OCI-LY1 (cell line): ENCODE measurements at regions not wholly inside any gene's neighbourhood (a gene's known extent, or its start where the extent isn't known, plus 50 kb on each side); places are given as distances from the start of the nearest gene placed in this dataset.
A peak's percentile ranks its signal among the peaks of the same experiment; 100 is the strongest.

Experiments
- H2AFZ ChIP-seq: fragments of 200-600 bp; sonication (generic), shearing (Covaris generic); 2 replicates; pipeline ENCODE4 v1.6.0; 2014; ENCODE audit warnings: antibody characterized with exemption, mild to moderate bottlenecking, low read length
- H3F3A ChIP-seq: fragments of 200-600 bp; sonication (generic), shearing (Covaris generic); 2 replicates; pipeline ENCODE4 v1.6.0; 2014; ENCODE audit warnings: mild to moderate bottlenecking, antibody characterized with exemption, low read length, moderate library complexity; ENCODE audit not compliant: insufficient read depth
- H3K27ac ChIP-seq: fragments of 200-600 bp; sonication (generic); 2 replicates; pipeline ENCODE4 v1.5.1; 2014; ENCODE audit warnings: low read length, mixed run types, mild to moderate bottlenecking, low read depth; ENCODE audit not compliant: poor library complexity, severe bottlenecking
- H3K27me3 ChIP-seq: fragments of 200-600 bp; sonication (generic); 2 replicates; pipeline ENCODE4 v1.6.0; 2014; ENCODE audit warnings: antibody characterized with exemption, mild to moderate bottlenecking, low read length, moderate library complexity; ENCODE audit not compliant: insufficient read depth
- H3K36me3 ChIP-seq: fragments of 200-600 bp; sonication (generic); 2 replicates; pipeline ENCODE4 v1.6.1; 2014; ENCODE audit warnings: mild to moderate bottlenecking, antibody characterized with exemption, low read length, moderate library complexity, mixed read lengths; ENCODE audit not compliant: insufficient read depth
- H3K4me1 ChIP-seq: fragments of 200-600 bp; sonication (generic); 2 replicates; pipeline ENCODE4 v1.5.1; 2014; ENCODE audit warnings: mild to moderate bottlenecking, low read length, moderate library complexity; ENCODE audit not compliant: insufficient read depth, severe bottlenecking
- H3K4me2 ChIP-seq: fragments of 200-600 bp; sonication (generic), shearing (Covaris generic); 2 replicates; pipeline ENCODE4 v1.6.1; 2014; ENCODE audit warnings: low read length
- H3K4me3 ChIP-seq: fragments of 200-600 bp; sonication (generic); 2 replicates; pipeline ENCODE4 v1.5.1; 2014; ENCODE audit warnings: low read length, low read depth, mild to moderate bottlenecking, mixed read lengths; ENCODE audit not compliant: poor library complexity, severe bottlenecking
- H3K79me2 ChIP-seq: fragments of 200-600 bp; shearing (Covaris generic); 2 replicates; pipeline ENCODE4 v1.6.1; 2016; ENCODE audit warnings: mixed run types, low read length, mixed read lengths; ENCODE audit not compliant: insufficient read depth
- H3K9ac ChIP-seq: fragments of 200-600 bp; sonication (generic), shearing (Covaris generic); 2 replicates; pipeline ENCODE4 v1.6.1; 2014; ENCODE audit warnings: mild to moderate bottlenecking, low read length, mixed read lengths
- H3K9me2 ChIP-seq: fragments of 200-600 bp; sonication (generic), shearing (Covaris generic); 2 replicates; pipeline ENCODE4 v1.6.1; 2014; ENCODE audit warnings: low read depth, mild to moderate bottlenecking, low read length, mixed read lengths
- H3K9me3 ChIP-seq: fragments of 200-600 bp; shearing (Covaris generic); 2 replicates; pipeline ENCODE4 v1.6.1; 2014; ENCODE audit warnings: low read length, mixed read lengths
- H4K20me1 ChIP-seq: fragments of 200-600 bp; sonication (generic), shearing (Covaris generic); 2 replicates; pipeline ENCODE4 v1.6.0; 2016; ENCODE audit warnings: mild to moderate bottlenecking, low read length; ENCODE audit not compliant: insufficient read depth
- CTCF ChIP-seq: fragments of 200-600 bp; sonication (generic), shearing (Covaris generic); IDR thresholded peaks from 2 replicates; pipeline ENCODE4 v1.5.1; 2017; ENCODE audit warnings: mild to moderate bottlenecking, antibody characterized with exemption, low read length, moderate library complexity, mixed read lengths
- EZH2 ChIP-seq: fragments of 200-600 bp; sonication (generic), shearing (Covaris generic); IDR thresholded peaks from 2 replicates; pipeline ENCODE4 v1.8.0; 2017; ENCODE audit warnings: borderline replicate concordance, mixed run types, mild to moderate bottlenecking, antibody characterized with exemption, low read length, moderate library complexity, mixed read lengths

- no peak overlapping the region for H3K4me2 ChIP-seq
- TF ChIP-seq EZH2 (no peak), CTCF (peak; percentile 80)
- no peak overlapping the region for H3K4me3 ChIP-seq
- no peaks in the 10 kb centered on the region for H3K9me2 ChIP-seq
- no peak overlapping the region for H3K27ac ChIP-seq
- no peaks in the 10 kb centered on the region for H3K36me3 ChIP-seq
- no peak overlapping the region for H2AFZ ChIP-seq
- no peaks in the 10 kb centered on the region for H3K4me1 ChIP-seq
- no peaks in the 10 kb centered on the region for H3F3A ChIP-seq
- H3K27me3 ChIP-seq = no peaks in the 10 kb centered on the region
- no peaks in the 10 kb centered on the region for H3K79me2 ChIP-seq
- H3K9me3 ChIP-seq = no peaks in the 10 kb centered on the region
- H4K20me1 ChIP-seq = no peaks in the 10 kb centered on the region
- no peak overlapping the region for H3K9ac ChIP-seq
Measured at GRCh38 chr11:100575860-100576717, 111.0 kb upstream of the ARHGAP42 start.

GRCh38 chr11:100576718-100577021, 110.4 kb upstream of the ARHGAP42 start:
- H3K4me1 ChIP-seq = no peaks in the 10 kb centered on the region
- H2AFZ ChIP-seq = no peak overlapping the region
- no peak overlapping the region for H3K9ac ChIP-seq
- no peaks in the 10 kb centered on the region for H3K27me3 ChIP-seq
- no peaks in the 10 kb centered on the region for H3K9me3 ChIP-seq
- no peaks in the 10 kb centered on the region for H4K20me1 ChIP-seq
- H3F3A ChIP-seq = no peaks in the 10 kb centered on the region
- H3K79me2 ChIP-seq = no peaks in the 10 kb centered on the region
- no peak overlapping the region for H3K4me2 ChIP-seq
- no peak for TF ChIP-seq EZH2
- TF ChIP-seq CTCF = no peak
- H3K9me2 ChIP-seq = no peaks in the 10 kb centered on the region
- no peak overlapping the region for H3K27ac ChIP-seq
- H3K36me3 ChIP-seq = no peaks in the 10 kb centered on the region
- no peak overlapping the region for H3K4me3 ChIP-seq

- no peak overlapping the region for H3K4me3 ChIP-seq
- H3K79me2 ChIP-seq = no peaks in the 10 kb centered on the region
- no peaks in the 10 kb centered on the region for H3F3A ChIP-seq
- H3K27ac ChIP-seq = no peak overlapping the region
- no peak overlapping the region for H2AFZ ChIP-seq
- H3K4me2 ChIP-seq = no peak overlapping the region
- H3K27me3 ChIP-seq = no peaks in the 10 kb centered on the region
- no peaks in the 10 kb centered on the region for H3K36me3 ChIP-seq
- no peaks in the 10 kb centered on the region for H3K4me1 ChIP-seq
- TF ChIP-seq EZH2 = no peak
- no peak overlapping the region for H3K9ac ChIP-seq
- H4K20me1 ChIP-seq = no peaks in the 10 kb centered on the region
- no peaks in the 10 kb centered on the region for H3K9me3 ChIP-seq
- H3K9me2 ChIP-seq = no peaks in the 10 kb centered on the region
Measured at GRCh38 chr11:100578831-100579311, 108.2 kb upstream of the ARHGAP42 start.

- TF ChIP-seq EZH2 = no peak
- no peak for TF ChIP-seq CTCF
- Histone ChIP-seq H3K4me2 (no peak overlapping the region), H3K9ac (no peak overlapping the region), H3K27me3 (no peaks in the 10 kb centered on the region), H2AFZ (no peak overlapping the region), H3K36me3 (no peaks in the 10 kb centered on the region), H4K20me1 (no peaks in the 10 kb centered on the region), H3K27ac (no peak overlapping the region), H3K9me3 (no peaks in the 10 kb centered on the region), H3K79me2 (no peaks in the 10 kb centered on the region), H3K4me3 (no peak overlapping the region), H3K4me1 (no peaks in the 10 kb centered on the region), H3F3A (no peaks in the 10 kb centered on the region), H3K9me2 (no peaks in the 10 kb centered on the region)
Measured at GRCh38 chr11:100581318-100581717, 105.8 kb upstream of the ARHGAP42 start.
